ENCODE measurements at regions not wholly inside any gene's neighbourhood (a gene's known extent, or its start where the extent isn't known, plus 50 kb on each side); places are given as distances from the start of the nearest gene placed in this dataset.

DNA sequence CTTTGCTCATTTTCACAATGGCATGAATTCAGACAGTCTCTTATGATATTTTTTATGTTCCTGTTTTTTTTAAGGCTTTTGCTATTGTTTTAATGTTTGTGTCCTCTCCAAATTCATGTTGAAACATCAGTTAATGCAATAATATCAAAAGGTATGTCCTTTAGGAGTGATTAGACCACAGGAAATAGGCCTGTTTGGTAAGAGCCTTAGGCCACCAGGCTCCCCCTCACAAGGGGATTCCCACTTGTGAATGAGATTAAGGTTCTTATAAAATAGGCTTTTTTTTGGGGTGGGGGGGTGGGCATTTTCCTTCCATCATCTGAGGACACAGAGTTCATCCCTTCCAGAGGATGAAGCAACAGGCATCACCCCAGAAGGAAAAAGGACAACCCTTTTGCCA is 2074.2 kb upstream of the C9orf72 start:
- H3K23ac ChIP-seq (ENCODE audit: low read depth, low read length) = no peak overlapping the region
- H3K9ac ChIP-seq (ENCODE audit: low read depth, low read length) = no peak overlapping the region
- H2AFZ ChIP-seq (replicated peaks; ENCODE audit: low read length, poor library complexity) = no peak overlapping the region
- ATAC-seq (ENCODE audit: low read depth) (no peak), DNase-seq (no peak)
- H3K4me1 ChIP-seq (ENCODE audit: control insufficient read depth, insufficient read depth, low read length) = no peaks in the 10 kb centered on the region
- ChIA-PET POLR2A (ENCODE audit: unreplicated experiment) (no interaction called here), CTCF (no interaction called here)
- no peak overlapping the region for H4K5ac ChIP-seq (ENCODE audit: low read depth, low read length)
- in situ Hi-C loops (cut with MboI; ENCODE audit: low sequenced_read_pairs) (no loop called here), dilution Hi-C loops (cut with HindIII; ENCODE audit: low sequenced_read_pairs, unreplicated experiment) (no loop called here), intact Hi-C loops (cut with micrococcal nuclease) (no loop called here)
- no peak overlapping the region for H2BK15ac ChIP-seq (ENCODE audit: low read depth, low read length)
- no peak overlapping the region for H3K56ac ChIP-seq (ENCODE audit: extremely low read depth, insufficient read depth, low read length)
- no peak overlapping the region for H2AK9ac ChIP-seq (replicated peaks; ENCODE audit: low read depth, low read length, poor library complexity)
- H4K8ac ChIP-seq (ENCODE audit: low read depth in 2 of 2, low read length in 2 of 2) = no peak overlapping the region
- H2BK5ac ChIP-seq (ENCODE audit: low read depth, low read length, poor library complexity, severe bottlenecking) = no peak overlapping the region
- no peak overlapping the region for H3K18ac ChIP-seq (ENCODE audit: low read depth, low read length)
- no peak overlapping the region for H3K4me3 ChIP-seq (ENCODE audit: insufficient read depth, low read depth, low read length)
- peaks cover 8% of the 10 kb centered on the region for H3K9me3 ChIP-seq (ENCODE audit: control insufficient read depth, insufficient read depth, low read length)
- H2AK5ac ChIP-seq (ENCODE audit: low read depth, low read length) = no peak overlapping the region
- no peak for TF ChIP-seq CEBPB (IDR thresholded peaks at IDR 0.05; ENCODE audit: low read depth, low read length)
- TF ChIP-seq MAFK (IDR thresholded peaks at IDR 0.05; ENCODE audit: low read depth, low read length) = no peak
- TF ChIP-seq, protein P1, sequence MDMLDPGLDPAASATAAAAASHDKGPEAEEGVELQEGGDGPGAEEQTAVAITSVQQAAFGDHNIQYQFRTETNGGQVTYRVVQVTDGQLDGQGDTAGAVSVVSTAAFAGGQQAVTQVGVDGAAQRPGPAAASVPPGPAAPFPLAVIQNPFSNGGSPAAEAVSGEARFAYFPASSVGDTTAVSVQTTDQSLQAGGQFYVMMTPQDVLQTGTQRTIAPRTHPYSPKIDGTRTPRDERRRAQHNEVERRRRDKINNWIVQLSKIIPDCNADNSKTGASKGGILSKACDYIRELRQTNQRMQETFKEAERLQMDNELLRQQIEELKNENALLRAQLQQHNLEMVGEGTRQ (IDR thresholded peaks at IDR 0.05; ENCODE audit: low read depth, low read length) = no peak
- no peak for TF ChIP-seq BHLHE40 (IDR thresholded peaks at IDR 0.05; ENCODE audit: low read depth, low read length)
- TF ChIP-seq POLR2A (IDR thresholded peaks at IDR 0.05; ENCODE audit: low read depth, low read length) = no peak
- TF ChIP-seq, protein P2, sequence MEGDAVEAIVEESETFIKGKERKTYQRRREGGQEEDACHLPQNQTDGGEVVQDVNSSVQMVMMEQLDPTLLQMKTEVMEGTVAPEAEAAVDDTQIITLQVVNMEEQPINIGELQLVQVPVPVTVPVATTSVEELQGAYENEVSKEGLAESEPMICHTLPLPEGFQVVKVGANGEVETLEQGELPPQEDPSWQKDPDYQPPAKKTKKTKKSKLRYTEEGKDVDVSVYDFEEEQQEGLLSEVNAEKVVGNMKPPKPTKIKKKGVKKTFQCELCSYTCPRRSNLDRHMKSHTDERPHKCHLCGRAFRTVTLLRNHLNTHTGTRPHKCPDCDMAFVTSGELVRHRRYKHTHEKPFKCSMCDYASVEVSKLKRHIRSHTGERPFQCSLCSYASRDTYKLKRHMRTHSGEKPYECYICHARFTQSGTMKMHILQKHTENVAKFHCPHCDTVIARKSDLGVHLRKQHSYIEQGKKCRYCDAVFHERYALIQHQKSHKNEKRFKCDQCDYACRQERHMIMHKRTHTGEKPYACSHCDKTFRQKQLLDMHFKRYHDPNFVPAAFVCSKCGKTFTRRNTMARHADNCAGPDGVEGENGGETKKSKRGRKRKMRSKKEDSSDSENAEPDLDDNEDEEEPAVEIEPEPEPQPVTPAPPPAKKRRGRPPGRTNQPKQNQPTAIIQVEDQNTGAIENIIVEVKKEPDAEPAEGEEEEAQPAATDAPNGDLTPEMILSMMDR (conservative IDR thresholded peaks at IDR 0.05; ENCODE audit: low read depth, low read length) = no peak
- no peak for TF ChIP-seq MXI1 (IDR thresholded peaks at IDR 0.05; ENCODE audit: borderline replicate concordance, low read depth, low read length)
- TF ChIP-seq RFX5 (IDR thresholded peaks at IDR 0.05; ENCODE audit: low read depth, low read length) = no peak
- no peak for TF ChIP-seq MAZ (IDR thresholded peaks at IDR 0.05; ENCODE audit: borderline replicate concordance, low read depth, low read length)
- H3K27me3 ChIP-seq (ENCODE audit: control insufficient read depth, insufficient read depth, low read length) = no peaks in the 10 kb centered on the region
- no peaks in the 10 kb centered on the region for H3K9me1 ChIP-seq (ENCODE audit: insufficient read depth, low read length)
- H3K27ac ChIP-seq (ENCODE audit: insufficient read depth, low read length) = no peak overlapping the region
- H3K14ac ChIP-seq (replicated peaks; ENCODE audit: low read depth, low read length) = no peak overlapping the region
- H4K91ac ChIP-seq (ENCODE audit: insufficient read depth, low read depth, low read length) = no peak overlapping the region
- H3K36me3 ChIP-seq (ENCODE audit: control insufficient read depth, insufficient read depth, low read length) = no peaks in the 10 kb centered on the region
- no peak overlapping the region for H2BK20ac ChIP-seq (ENCODE audit: low read depth, low read length)
- no peak overlapping the region for H3K4ac ChIP-seq (ENCODE audit: low read depth, low read length)
- H3K79me1 ChIP-seq (ENCODE audit: low read depth in 1 of 2, low read length in 2 of 2) = no peaks in the 10 kb centered on the region
- no peak overlapping the region for H2BK120ac ChIP-seq (ENCODE audit: low read depth, low read length)
- H4K20me1 ChIP-seq (ENCODE audit: insufficient read depth, low read length) = no peaks in the 10 kb centered on the region
- no peak overlapping the region for H3K4me2 ChIP-seq (ENCODE audit: low read depth, low read length)
- BruUV-seq (replicated peaks) = no TSS peak
